ENCODE measurements at regions not wholly inside any gene's neighbourhood (a gene's known extent, or its start where the extent isn't known, plus 50 kb on each side); places are given as distances from the start of the nearest gene placed in this dataset.

GRCh38 chr18:26711756-26712155 is 153.8 kb downstream of the AQP4 start:
- no peak for DNase-seq (ENCODE audit: low spot score in 2 of 2)
- TF ChIP-seq POLR2AphosphoS5 (IDR thresholded peaks at IDR 0.05) (no peak), CTCF (IDR thresholded peaks at IDR 0.05) (no peak), POLR2A (IDR thresholded peaks at IDR 0.05) (no peak)
- Histone ChIP-seq H3K4me1 (no peaks in the 10 kb centered on the region), H3K9me3 (no peaks in the 10 kb centered on the region), H3K27ac (no peak overlapping the region), H3K27me3 (no peaks in the 10 kb centered on the region), H3K4me3 (no peak overlapping the region), H3K36me3 (no peaks in the 10 kb centered on the region)
- intact Hi-C loops (cut with DNase I; ENCODE audit: low total_unique reads) = no loop called here

- intact Hi-C loops (cut with DNase I; ENCODE audit: low total_unique reads) = no loop called here
- no peak for DNase-seq (ENCODE audit: low spot score in 2 of 2)
- Histone ChIP-seq H3K36me3 (no peaks in the 10 kb centered on the region), H3K27ac (no peak overlapping the region), H3K9me3 (no peaks in the 10 kb centered on the region), H3K4me1 (no peaks in the 10 kb centered on the region), H3K27me3 (no peaks in the 10 kb centered on the region), H3K4me3 (no peak overlapping the region)
- TF ChIP-seq POLR2A (IDR thresholded peaks at IDR 0.05) (no peak), POLR2AphosphoS5 (IDR thresholded peaks at IDR 0.05) (no peak), CTCF (IDR thresholded peaks at IDR 0.05) (no peak)
Observed at GRCh38 chr18:26710470-26711096, 154.9 kb downstream of the AQP4 start.

GRCh38 chr18:26709897-26710296 is 155.6 kb downstream of the AQP4 start:
- no peaks in the 10 kb centered on the region for H3K4me1 ChIP-seq
- no peaks in the 10 kb centered on the region for H3K36me3 ChIP-seq
- TF ChIP-seq POLR2AphosphoS5 (IDR thresholded peaks at IDR 0.05) (no peak), CTCF (IDR thresholded peaks at IDR 0.05) (no peak), POLR2A (IDR thresholded peaks at IDR 0.05) (no peak)
- DNase-seq (ENCODE audit: low spot score in 2 of 2) = no peak
- intact Hi-C loops (cut with DNase I; ENCODE audit: low total_unique reads) = no loop called here
- no peaks in the 10 kb centered on the region for H3K27me3 ChIP-seq
- H3K4me3 ChIP-seq = no peak overlapping the region
- no peaks in the 10 kb centered on the region for H3K9me3 ChIP-seq
- H3K27ac ChIP-seq = no peak overlapping the region

- Histone ChIP-seq H3K4me1 (no peaks in the 10 kb centered on the region), H3K27ac (no peak overlapping the region), H3K36me3 (no peaks in the 10 kb centered on the region), H3K9me3 (no peaks in the 10 kb centered on the region), H3K27me3 (no peaks in the 10 kb centered on the region), H3K4me3 (no peak overlapping the region)
- TF ChIP-seq POLR2AphosphoS5 (IDR thresholded peaks at IDR 0.05) (no peak), POLR2A (IDR thresholded peaks at IDR 0.05) (no peak), CTCF (IDR thresholded peaks at IDR 0.05) (no peak)
- DNase-seq (ENCODE audit: low spot score in 2 of 2) = no peak
- intact Hi-C loops (cut with DNase I; ENCODE audit: low total_unique reads) = no loop called here
Observed at GRCh38 chr18:26708806-26709716, 156.4 kb downstream of the AQP4 start.

- Histone ChIP-seq H3K4me3 (no peak overlapping the region), H3K27ac (no peak overlapping the region), H3K4me1 (no peaks in the 10 kb centered on the region), H3K9me3 (no peaks in the 10 kb centered on the region), H3K36me3 (no peaks in the 10 kb centered on the region), H3K27me3 (no peaks in the 10 kb centered on the region)
- no peak for TF ChIP-seq POLR2A (IDR thresholded peaks at IDR 0.05)
- TF ChIP-seq CTCF (IDR thresholded peaks at IDR 0.05) = no peak
- TF ChIP-seq POLR2AphosphoS5 (IDR thresholded peaks at IDR 0.05) = no peak
- intact Hi-C loops (cut with DNase I; ENCODE audit: low total_unique reads) = no loop called here
- DNase-seq (ENCODE audit: low spot score in 2 of 2) = no peak
Observed at GRCh38 chr18:26706911-26707351, 158.6 kb downstream of the AQP4 start.

Measured in breast epithelium (tissue), 4 donors.